Kidney epithelial cell (primary cell): ENCODE measurements at regions not wholly inside any gene's neighbourhood (a gene's known extent, or its start where the extent isn't known, plus 50 kb on each side); places are given as distances from the start of the nearest gene placed in this dataset.

ENCODE experiments used
- DNase-seq: peaks from one replicate; pipeline ENCODE4 v3.0.0-alpha.2; 2010; ENCODE audit warnings: low read depth
- H3K27me3 ChIP-seq: 2 replicates; pipeline ENCODE4 v1.6.0; 2011; ENCODE audit warnings: low read length; ENCODE audit not compliant: control insufficient read depth, insufficient read depth
- H3K36me3 ChIP-seq: 2 replicates; pipeline ENCODE4 v1.5.1; 2011; ENCODE audit warnings: low read length; ENCODE audit not compliant: control insufficient read depth, insufficient read depth
- H3K4me3 ChIP-seq: 2 replicates; pipeline ENCODE4 v1.5.1; 2011; ENCODE audit warnings: low read depth, mild to moderate bottlenecking, control low read depth, low read length
- CTCF ChIP-seq: IDR thresholded peaks from 2 replicates; pipeline ENCODE4 v1.5.1; 2011; ENCODE audit warnings: mild to moderate bottlenecking, moderate library complexity, low read length, control low read depth, inconsistent platforms; ENCODE audit not compliant: insufficient read depth, poor library complexity, severe bottlenecking

DNA sequence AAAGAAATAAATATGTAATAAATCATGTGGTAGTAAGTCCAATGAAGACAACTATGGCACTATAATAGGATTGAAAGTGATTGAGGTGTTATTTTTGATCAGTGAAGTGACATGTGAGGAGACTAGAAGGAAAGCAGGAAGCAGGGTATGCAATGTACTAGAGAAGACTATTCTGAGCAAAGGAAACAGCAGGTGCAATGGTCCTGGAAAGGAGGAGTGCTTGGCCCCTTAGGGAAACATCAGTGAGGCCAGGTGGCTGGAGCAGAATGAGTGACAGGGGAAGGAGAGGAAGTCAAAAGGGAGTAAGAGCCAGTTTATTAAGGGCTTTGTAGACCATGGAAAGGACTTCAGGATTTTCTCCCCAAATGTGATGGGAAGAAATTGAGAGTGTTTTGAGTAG is 207.6 kb upstream of the HCCS start:
- TF ChIP-seq CTCF: no peak
- Histone ChIP-seq H3K27me3 (no peaks in the 10 kb centered on the region), H3K36me3 (no peaks in the 10 kb centered on the region), H3K4me3 (no peak overlapping the region)
- no peak for DNase-seq

DNA sequence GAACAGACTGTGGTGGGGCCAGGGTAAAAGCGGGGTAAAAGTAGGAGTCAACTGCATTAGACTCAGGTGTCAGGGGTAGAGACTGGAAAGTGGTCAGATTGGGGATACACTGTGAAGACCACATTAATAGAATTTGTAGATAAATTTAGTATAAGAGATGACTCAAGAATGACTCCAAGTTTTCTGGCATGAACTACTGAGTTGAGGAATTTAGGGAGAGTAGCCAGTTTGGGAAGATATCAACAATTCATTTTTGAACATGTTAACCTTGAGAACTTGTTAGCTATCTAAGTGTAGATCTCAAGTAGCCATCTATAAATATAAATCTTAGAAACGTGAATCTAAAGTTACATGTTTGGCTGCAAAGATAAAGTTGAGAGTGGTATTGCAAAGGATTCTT is 206.9 kb upstream of the HCCS start:
- Histone ChIP-seq H3K27me3 (no peaks in the 10 kb centered on the region), H3K4me3 (no peak overlapping the region)
- DNase-seq: no peak

GRCh38 chrX:10906866-10907265 is 204.3 kb upstream of the HCCS start:
- no peaks in the 10 kb centered on the region for H3K36me3 ChIP-seq
- H3K4me3 ChIP-seq: no peak overlapping the region
- DNase-seq: no peak
- H3K27me3 ChIP-seq: no peaks in the 10 kb centered on the region
- TF ChIP-seq CTCF: no peak

More for the DNA sequence above, 206.9 kb upstream of the HCCS start:
- no peak for TF ChIP-seq CTCF
- no peaks in the 10 kb centered on the region for H3K36me3 ChIP-seq

DNA sequence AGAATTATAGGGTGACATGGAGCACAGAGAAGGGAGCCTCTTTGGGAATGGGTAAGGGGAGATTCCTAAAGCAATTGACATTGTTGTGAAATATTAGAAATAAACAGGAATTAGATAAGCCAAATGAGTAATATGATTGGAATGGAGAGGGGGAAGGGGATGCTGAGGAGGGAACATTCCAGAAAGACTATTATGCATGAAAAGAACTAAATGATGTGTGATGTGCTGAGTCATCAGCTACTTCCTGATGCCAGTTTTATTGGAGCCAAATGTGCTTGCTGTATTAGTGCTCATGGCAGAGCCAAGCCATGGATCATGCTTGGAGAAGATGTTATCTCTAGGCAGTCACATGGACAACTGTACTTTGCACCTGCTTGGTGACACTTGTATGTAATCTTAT is 189.0 kb upstream of the HCCS start:
- TF ChIP-seq CTCF: no peak
- no peaks in the 10 kb centered on the region for H3K36me3 ChIP-seq
- peak; percentile 76 for DNase-seq
- H3K27me3 ChIP-seq: no peaks in the 10 kb centered on the region
- no peak overlapping the region for H3K4me3 ChIP-seq

- TF ChIP-seq CTCF: no peak
- Histone ChIP-seq H3K4me3 (no peak overlapping the region), H3K27me3 (no peaks in the 10 kb centered on the region), H3K36me3 (no peaks in the 10 kb centered on the region)
- no peak for DNase-seq
These were observed 188.3 kb upstream of the HCCS start for GRCh38 chrX:10922835-10923234.

DNA sequence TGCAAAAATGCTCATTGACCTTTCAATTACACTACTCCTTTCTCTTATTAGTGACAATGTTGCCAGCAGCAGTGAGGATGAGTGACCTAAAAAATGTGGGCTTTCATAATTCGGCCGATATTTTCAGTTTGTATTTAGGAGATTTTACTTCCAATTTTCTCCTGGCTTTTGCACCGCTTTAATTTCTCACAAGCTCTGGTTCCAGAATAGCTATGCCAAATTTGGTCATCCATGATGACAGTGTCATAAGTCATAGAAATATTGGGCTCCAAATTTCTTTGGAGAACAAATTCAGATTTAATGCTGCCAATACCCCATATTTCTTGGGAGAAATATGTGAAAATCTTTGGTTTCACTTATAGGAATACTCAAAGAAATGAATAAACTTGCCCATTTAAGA is 187.7 kb upstream of the HCCS start:
- no peak overlapping the region for H3K4me3 ChIP-seq
- H3K27me3 ChIP-seq: no peaks in the 10 kb centered on the region
- DNase-seq: no peak
- H3K36me3 ChIP-seq: no peaks in the 10 kb centered on the region
- no peak for TF ChIP-seq CTCF
